ENCODE measurements at regions not wholly inside any gene's neighbourhood (a gene's known extent, or its start where the extent isn't known, plus 50 kb on each side); places are given as distances from the start of the nearest gene placed in this dataset.

DNA sequence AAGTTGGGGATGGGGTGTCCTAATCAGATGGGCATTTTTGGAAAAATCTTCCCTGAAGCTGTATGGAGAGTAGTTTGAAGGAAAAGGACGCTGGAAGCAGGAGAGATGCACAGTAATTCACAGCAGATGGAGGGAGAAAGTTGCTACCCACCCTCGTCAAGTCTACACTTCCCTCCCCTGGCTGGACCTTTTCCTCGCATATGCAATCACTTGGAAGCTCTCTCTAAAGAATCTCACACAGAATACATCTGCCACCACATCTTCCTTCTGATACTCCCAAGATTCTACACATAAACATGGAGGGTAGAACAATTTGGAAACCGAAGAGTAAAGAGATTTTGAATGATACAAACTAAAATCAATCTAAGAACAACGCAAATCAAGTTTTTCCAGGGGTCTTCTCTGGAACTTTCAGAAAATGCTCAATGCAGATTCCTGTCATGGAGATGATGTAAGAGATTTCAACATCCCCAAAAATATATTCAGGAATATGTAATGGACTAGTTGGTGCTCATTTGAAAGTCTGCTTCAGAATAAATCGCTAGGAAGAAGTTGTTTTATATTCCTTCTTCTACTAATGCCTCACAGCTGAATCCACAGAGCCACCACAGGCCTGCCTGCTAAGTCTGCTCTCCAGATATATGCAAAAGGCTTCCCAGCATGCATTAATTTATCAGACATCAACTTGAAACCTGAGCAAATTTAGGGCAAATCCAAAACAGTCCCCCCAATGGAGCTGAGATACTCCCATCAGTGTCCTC, 291.5 kb downstream of the LRATD1 start:
- Histone ChIP-seq H3K36me3 (ENCODE audit: control insufficient read depth, insufficient read depth, low read length) (no peaks in the 10 kb centered on the region), H3K9ac (ENCODE audit: insufficient read depth in 1 of 2, low read depth in 2 of 2, low read length in 2 of 2) (no peak overlapping the region), H3K27ac (ENCODE audit: extremely low read depth, low read depth, low read length) (no peak overlapping the region), H2AFZ (ENCODE audit: low read depth, low read length) (no peak overlapping the region), H3K79me2 (ENCODE audit: control insufficient read depth, insufficient read depth, low read length) (no peaks in the 10 kb centered on the region), H3K4me3 (no peak overlapping the region), H3K4me2 (ENCODE audit: insufficient read depth, low read length) (no peak overlapping the region), H3K9me3 (replicated peaks; ENCODE audit: control insufficient read depth, insufficient read depth, low read depth, low read length) (no peaks in the 10 kb centered on the region), H3K27me3 (ENCODE audit: control insufficient read depth in 2 of 2, insufficient read depth in 2 of 2, low read length in 2 of 2) (no peaks in the 10 kb centered on the region), H3K9me1 (ENCODE audit: control insufficient read depth, insufficient read depth, low read length) (no peaks in the 10 kb centered on the region), H4K20me1 (replicated peaks; ENCODE audit: control insufficient read depth, insufficient read depth, low read length) (no peaks in the 10 kb centered on the region), H3K4me1 (replicated peaks in 1 of 2; ENCODE audit: control insufficient read depth in 2 of 2, insufficient read depth in 2 of 2, low read length in 2 of 2) (no peaks in the 10 kb centered on the region)
- in situ Hi-C loops (cut with MboI) (loop anchor here (25.0 kb wide), 1 partner anchor 663 kb away; the partner anchor contains the start of gene DDX1), intact Hi-C loops (cut with micrococcal nuclease) (no loop called here)
- no peak for ATAC-seq
- FAIRE-seq, result no peak
- ChIA-PET CTCF (ENCODE audit: low intra/inter-chr PET ratio) (no interaction called here), POLR2A (no interaction called here)
- no peak for DNase-seq (ENCODE audit: extremely low read depth in 1 of 4, low spot score in 3 of 4)
- 0% methylated on average over 6 of the region's 6 CpGs for WGBS (ENCODE audit: insufficient coverage, low coverage, missing lambda C conversion rate)
- TF ChIP-seq BCOR (IDR thresholded peaks at IDR 0.05), result no peak
- TF ChIP-seq, protein P1, sequence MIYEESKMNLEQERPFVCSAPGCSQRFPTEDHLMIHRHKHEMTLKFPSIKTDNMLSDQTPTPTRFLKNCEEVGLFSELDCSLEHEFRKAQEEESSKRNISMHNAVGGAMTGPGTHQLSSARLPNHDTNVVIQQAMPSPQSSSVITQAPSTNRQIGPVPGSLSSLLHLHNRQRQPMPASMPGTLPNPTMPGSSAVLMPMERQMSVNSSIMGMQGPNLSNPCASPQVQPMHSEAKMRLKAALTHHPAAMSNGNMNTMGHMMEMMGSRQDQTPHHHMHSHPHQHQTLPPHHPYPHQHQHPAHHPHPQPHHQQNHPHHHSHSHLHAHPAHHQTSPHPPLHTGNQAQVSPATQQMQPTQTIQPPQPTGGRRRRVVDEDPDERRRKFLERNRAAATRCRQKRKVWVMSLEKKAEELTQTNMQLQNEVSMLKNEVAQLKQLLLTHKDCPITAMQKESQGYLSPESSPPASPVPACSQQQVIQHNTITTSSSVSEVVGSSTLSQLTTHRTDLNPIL (CRISPR knock-in tag; IDR thresholded peaks at IDR 0.05), result no peak
- TF ChIP-seq ZNF707 (CRISPR knock-in tag; conservative IDR thresholded peaks at IDR 0.05), result no peak
- no peak for TF ChIP-seq ETV6 (IDR thresholded peaks at IDR 0.05; ENCODE audit: borderline replicate concordance in 1 of 2, low read depth in 2 of 2, low read length in 1 of 2)
- TF ChIP-seq ETV6 (CRISPR knock-in tag; IDR thresholded peaks at IDR 0.05; ENCODE audit: borderline replicate concordance), result no peak
- TF ChIP-seq, protein P2, sequence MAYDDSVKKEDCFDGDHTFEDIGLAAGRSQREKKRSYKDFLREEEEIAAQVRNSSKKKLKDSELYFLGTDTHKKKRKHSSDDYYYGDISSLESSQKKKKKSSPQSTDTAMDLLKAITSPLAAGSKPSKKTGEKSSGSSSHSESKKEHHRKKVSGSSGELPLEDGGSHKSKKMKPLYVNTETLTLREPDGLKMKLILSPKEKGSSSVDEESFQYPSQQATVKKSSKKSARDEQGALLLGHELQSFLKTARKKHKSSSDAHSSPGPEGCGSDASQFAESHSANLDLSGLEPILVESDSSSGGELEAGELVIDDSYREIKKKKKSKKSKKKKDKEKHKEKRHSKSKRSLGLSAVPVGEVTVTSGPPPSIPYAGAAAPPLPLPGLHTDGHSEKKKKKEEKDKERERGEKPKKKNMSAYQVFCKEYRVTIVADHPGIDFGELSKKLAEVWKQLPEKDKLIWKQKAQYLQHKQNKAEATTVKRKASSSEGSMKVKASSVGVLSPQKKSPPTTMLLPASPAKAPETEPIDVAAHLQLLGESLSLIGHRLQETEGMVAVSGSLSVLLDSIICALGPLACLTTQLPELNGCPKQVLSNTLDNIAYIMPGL (CRISPR knock-in tag; IDR thresholded peaks at IDR 0.05), result no peak
- TF ChIP-seq ZNF197 (CRISPR knock-in tag; IDR thresholded peaks at IDR 0.05; ENCODE audit: low read depth), result no peak
- TF ChIP-seq POLR2G (IDR thresholded peaks at IDR 0.05; ENCODE audit: low read depth, low read length), result no peak
- TF ChIP-seq RBM15 (IDR thresholded peaks at IDR 0.05; ENCODE audit: insufficient read depth, low read length), result no peak
- no peak for TF ChIP-seq MCM2 (IDR thresholded peaks at IDR 0.05; ENCODE audit: low read depth)
- no peak for TF ChIP-seq ASH1L (IDR thresholded peaks at IDR 0.05; ENCODE audit: borderline replicate concordance, low read depth, partially characterized antibody)
- no peak for TF ChIP-seq ZNF224 (CRISPR knock-in tag; IDR thresholded peaks at IDR 0.05)
- TF ChIP-seq, protein P3, sequence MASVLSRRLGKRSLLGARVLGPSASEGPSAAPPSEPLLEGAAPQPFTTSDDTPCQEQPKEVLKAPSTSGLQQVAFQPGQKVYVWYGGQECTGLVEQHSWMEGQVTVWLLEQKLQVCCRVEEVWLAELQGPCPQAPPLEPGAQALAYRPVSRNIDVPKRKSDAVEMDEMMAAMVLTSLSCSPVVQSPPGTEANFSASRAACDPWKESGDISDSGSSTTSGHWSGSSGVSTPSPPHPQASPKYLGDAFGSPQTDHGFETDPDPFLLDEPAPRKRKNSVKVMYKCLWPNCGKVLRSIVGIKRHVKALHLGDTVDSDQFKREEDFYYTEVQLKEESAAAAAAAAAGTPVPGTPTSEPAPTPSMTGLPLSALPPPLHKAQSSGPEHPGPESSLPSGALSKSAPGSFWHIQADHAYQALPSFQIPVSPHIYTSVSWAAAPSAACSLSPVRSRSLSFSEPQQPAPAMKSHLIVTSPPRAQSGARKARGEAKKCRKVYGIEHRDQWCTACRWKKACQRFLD (CRISPR knock-in tag; IDR thresholded peaks at IDR 0.05), result no peak
- no peak for TF ChIP-seq ARHGAP35 (IDR thresholded peaks at IDR 0.05; ENCODE audit: partially characterized antibody)
- TF ChIP-seq, protein P4, sequence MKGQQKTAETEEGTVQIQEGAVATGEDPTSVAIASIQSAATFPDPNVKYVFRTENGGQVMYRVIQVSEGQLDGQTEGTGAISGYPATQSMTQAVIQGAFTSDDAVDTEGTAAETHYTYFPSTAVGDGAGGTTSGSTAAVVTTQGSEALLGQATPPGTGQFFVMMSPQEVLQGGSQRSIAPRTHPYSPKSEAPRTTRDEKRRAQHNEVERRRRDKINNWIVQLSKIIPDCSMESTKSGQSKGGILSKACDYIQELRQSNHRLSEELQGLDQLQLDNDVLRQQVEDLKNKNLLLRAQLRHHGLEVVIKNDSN (CRISPR knock-in tag; IDR thresholded peaks at IDR 0.05), result no peak
- TF ChIP-seq PYGO2 (tag; IDR thresholded peaks at IDR 0.05), result no peak
- TF ChIP-seq BDP1 (IDR thresholded peaks at IDR 0.05; ENCODE audit: insufficient read depth, insufficient read length), result no peak
- no TSS peak for BruUV-seq (replicated peaks)

Measured in K562 (cell line).